ENCODE measurements at regions not wholly inside any gene's neighbourhood (a gene's known extent, or its start where the extent isn't known, plus 50 kb on each side); places are given as distances from the start of the nearest gene placed in this dataset.
"Not testable (repeated sequence)": the region's sequence is repeated elsewhere in the genome, so short reads cannot be mapped to it uniquely, and the experiment has no call there.

DNA sequence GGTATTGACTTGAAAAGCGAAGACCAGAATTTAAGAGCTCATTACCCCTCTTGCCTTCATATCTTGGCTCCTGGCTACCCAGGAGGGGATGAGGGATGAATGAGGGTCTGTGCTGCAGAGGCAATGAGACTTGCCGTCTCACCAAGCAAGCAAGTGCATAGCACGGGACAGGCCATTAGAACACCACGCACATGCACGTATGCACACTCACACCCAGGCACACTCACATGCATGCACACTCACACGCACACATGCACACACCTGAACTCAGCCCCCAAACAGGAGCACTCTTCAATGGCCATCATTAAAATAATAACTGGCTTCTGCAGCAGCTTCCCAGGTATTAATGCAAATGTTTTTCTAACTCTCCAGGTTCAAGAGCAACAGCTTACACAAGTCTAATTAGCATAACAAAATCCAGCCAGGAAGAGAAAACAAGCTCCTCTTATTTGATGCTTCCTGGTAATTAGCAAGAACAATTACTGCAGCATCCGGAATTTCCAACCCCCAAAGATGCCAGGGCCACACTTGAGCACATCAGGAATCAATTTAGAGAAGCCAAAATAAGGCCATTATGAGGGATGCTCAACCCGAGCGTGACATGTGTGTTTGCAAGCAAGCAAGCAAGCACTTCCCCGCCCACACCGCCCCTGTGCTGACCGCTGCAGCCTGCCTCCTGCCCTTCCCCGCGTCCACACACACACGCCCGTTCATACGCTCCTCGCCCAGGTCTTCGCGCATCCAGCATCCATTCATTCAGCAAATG lies 171.6 kb upstream of the TNRC6C start:
- no peak for DNase-seq

DNA sequence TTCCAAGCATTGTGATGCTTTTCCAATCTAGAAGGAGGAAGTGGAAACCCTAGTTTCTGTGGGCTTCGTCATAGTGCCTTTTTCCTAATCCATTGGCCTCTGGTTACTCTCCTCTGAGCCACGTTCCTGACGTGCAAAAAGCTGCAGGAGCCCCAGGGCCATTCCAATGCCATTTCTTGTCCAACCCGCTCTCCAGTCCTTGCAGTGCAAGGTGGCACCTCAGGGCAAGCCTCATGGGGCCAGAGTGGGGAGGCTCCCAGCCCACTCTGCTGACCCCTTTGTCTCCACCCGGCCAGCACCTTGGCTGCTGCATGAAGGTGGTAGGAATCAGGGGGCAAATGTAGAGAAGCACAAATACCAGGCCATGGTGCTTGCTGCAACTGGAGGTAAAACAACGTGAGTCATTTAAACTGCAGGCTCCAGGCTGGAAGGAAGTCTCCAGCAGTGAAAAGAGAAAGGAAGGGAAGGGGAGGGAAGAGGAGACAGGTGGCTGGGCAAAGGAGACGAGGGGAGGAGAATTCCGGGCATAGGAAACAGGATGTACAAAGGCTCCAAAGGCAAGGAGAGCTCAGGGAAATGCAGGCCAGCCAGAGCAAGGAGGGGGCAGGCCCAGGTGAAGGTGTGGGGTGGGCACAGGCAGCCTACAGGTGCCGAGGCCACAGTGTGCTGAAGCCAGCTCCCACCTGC lies 168.2 kb upstream of the TNRC6C start:
- DNase-seq: no peak

DNA sequence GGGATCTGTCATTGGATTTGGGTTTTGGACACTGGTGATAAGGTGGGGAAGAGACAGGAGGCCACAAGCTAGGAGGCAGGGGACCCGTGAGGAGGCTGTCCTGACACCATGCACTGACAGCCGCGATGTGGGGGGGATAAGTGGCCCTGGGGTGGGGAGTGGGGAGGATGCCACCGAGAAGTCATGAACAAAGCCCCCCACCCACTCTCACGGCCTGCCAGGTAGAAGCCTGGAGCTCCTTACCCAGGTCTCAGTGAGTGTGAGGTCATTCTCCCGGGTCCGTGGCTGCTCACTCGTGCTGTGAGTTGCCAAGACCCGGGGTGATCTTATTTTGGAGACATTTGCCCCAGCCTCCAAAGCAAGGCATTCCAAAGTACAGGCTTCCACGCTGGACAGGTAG lies 165.9 kb upstream of the TNRC6C start:
- DNase-seq: no peak

DNA sequence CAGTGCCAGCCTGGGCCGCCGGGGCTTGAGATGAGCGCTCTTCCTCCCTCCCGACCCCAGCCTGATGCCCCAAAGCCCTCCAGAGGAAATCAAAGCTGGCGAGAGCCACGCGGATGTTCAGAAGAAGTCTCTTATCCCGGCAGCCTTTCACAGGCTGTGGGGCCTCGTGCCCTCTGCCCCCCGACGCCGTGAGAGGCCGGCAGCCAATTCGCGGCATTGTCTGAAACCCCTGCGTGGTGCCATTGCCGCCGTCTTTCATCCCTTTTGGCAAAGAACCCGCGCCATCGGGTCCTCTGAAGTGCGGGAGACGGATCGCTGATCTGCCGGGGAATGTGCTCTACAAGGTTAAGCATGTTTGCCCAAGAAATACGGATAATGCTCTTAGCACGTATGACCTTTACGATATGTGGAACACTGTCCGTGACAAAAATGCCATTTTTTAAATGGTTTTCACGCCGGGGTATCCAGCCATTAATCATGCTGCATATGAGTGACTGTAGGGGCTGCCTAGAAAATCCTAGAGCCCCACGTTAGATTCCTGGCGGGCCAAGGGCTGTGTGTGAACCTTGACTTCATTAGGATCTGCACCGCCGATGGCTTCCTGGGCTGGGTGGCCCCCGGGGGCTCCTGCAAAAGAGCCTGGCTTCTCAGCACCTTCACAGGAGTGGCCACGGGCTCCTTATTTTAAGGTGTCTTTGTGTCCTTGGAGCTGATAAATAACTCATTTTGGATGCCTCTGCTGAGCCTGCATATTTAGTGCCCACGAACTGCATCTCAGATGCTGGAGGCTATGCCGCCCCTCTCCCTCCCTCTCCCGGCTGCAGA lies 165.1 kb upstream of the TNRC6C start:
- no peak for DNase-seq

DNA sequence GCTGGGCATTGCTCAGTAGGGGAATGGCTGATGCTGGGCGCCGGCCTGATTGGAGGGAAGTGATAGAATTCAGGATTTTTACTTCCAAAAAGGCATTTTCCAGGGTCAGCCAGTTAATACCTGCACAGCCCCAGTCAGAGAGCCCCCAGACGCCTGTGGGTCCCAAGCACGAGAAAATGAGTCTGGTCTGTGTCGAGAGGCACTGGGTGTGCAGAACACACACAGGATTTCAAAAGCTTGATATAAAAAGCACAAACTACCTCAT lies 164.6 kb upstream of the TNRC6C start:
- no peak for DNase-seq

DNA sequence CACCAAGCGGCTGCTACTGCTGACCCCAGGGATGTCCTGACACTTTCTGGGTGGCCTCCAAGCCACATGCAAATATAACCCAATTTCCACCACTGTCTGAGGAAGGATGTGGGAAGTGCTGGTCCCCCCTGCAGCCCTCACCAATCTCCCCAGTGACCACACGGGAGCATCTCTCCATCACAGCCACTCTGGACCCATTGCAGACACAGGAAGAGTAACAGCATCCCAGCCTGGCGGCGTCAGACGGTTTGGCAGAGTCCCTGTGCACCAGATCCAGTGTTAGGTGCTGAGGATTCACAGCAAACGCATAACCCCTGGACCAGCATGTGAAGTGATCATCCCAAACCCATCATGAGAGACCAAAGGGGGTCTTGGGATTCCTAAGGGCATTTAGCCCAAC lies 163.7 kb upstream of the TNRC6C start:
- DNase-seq: no peak

DNA sequence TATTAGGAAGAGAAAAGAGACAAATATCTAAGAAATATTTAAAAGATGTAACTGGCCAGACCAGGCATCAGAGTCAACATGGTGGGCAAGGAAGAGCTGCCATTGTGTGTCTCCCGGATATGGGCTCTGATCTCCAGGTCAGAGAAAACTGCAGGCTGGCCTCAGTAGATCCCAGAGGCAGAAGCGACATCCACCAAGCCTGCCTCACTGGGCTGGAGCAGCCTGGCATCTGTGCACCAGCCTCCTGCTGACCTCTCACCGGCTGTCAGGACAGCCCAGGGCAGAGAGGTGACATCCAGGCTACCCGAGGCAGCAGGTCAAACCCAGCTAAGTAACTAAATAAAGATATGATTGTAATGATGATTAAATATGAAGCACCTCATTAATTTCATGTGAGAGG lies 162.8 kb upstream of the TNRC6C start:
- DNase-seq: no peak

DNA sequence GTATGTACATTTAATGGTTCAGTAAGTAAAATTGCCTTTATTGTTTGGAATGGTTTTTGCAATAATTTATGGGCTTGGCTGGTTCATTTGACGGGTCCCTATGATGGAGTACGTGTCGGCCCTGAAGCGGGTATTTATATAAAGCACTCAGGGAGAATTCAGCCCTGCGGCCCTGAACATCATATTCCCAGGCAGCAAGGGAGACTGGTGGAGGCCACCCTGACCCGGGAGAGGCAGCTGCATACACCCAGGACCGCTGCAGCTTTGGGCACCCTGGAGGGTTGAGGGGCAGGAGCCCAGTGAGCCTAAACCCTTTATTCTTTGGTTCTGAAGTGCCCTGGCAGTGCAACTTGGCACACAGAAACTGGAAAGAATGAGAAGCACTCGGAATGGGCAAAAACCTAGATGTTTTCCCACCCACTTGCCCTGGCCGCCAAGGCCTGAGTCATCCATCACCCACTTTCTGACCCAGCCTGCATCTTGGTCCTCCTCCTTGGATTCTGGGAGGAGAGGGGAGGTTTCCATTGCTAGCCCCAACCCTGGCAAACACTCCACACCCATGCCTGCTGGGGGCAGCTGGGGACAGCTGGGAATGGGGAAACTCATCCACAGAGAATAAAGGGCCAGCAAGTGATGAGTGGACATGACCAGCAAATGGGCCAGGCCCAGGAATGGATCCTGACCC lies 162.2 kb upstream of the TNRC6C start:
- no peak for DNase-seq

DNA sequence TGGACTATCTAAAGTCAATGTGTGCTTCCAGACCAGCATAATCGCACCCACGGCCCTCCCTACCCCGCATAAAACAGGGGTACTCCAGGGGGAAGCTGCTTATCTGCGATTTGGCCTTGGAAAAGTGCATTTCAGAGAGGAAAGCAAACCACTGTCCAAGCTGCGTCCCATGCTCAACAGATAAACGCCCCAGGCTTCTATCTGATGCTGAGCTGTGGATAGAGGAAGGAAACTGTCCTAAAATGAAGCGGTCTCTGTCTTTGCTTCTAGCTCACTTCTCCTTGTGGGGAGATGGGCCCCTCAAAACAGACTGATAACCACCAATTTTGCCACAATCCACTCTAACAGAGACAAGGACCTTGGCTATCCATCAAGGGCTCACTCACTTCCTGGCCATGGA lies 160.5 kb upstream of the TNRC6C start:
- no peak for DNase-seq

DNA sequence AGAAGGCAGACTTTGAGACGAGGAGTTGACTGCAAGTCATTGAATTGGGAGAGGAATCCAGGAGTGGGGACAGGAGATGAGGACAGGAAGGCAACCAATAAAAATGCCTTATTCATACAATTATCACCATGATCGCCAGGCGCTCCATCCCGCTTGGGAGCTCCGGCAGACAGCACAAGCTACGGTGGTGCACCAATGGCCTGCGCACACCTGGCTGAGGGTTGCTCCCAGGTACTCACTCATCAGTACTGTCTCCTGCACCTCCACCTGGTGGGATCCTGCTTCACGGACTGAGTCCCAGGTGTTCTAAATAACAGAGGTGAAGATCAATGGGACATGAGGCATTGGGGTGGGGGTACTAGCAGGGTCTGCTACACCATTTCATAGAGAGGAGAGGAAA lies 160.0 kb upstream of the TNRC6C start:
- DNase-seq: no peak

DNA sequence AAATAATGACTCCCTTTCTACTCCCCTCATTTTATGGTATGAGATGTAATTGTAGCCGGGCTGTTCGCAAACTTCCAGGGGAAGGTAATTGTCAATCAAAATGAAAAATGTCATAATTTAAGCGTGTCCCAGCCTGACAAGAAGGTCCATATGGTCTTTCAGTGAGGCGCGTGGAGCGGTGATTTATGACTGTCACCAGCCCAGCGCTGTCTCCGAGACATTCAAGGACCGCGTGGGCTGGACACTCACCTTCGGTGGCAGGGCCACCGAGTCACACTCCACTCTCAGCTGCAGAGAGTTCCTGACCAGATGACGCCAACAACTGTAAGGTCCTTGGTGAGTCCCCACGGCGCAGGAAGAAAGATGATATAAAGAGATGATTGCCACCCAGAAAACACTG lies 157.7 kb upstream of the TNRC6C start:
- no peak for DNase-seq

DNA sequence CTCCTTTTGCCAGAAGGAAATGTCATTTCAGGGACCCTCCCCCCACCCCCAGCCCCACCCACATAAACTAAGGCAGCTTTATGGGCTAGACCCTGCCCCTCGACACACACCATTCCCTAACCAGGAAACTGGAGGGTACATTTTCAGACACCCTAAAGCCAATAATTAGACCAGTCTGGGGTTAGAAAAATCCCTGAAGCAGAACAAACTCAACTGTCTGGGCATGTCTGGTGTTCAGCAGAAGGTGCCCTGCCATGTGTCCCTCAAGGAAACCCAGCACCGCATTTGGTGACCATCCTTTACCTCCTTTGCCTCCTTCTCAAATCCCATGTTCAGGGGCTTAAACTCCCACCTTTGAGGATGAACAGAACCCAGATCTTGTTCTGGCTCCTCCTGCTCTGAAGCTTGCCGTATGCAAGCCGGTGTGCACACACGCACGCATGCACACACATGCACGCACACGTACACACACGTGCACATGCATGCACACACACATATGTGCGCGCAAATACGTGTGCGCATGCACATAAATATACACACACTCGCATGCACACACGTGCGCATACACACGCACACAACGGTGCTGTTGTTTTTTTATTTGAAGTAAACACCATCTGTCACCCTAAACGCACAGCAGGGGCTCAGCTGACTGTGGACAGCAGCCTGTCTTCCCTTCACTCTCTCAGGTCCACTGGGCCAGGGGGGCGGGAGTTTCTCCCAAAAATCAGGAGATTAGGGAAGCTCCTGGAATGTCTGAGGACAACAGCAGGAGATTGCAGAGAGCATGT lies 156.8 kb upstream of the TNRC6C start:
- DNase-seq: no peak

DNA sequence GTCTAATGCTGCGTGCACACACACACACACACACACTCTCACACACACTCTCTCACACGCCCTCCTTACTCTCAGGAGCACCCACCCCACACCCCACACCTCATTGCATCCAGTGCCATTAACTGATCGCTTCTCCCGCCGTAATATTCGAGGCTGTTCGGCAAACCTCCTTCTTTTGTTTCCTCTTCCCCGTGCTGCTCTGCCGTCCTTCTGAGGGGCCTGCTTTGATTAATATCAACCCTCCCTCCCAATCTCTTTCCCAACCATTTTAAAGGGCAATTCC lies 156.2 kb upstream of the TNRC6C start:
- DNase-seq: no peak

DNA sequence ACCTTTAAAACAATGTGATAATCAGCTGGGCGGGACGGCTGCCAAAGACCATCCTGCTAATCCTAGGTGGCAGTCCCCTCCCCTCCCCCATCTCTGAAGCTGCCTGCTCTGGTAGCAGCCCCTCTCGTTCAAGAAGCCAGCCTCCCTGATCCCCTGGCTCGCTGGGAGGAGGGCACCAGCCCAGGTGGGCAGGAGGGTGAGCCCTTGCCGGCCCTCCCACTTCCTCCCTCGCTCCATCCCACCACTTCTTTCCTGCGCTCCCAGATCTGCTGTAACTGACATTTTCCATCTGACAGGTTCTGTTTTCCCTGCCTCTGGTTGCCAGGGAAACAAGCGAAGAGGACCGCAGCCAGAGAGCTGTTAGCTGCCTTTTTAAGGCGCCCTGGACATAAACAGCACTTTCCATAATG lies 155.7 kb upstream of the TNRC6C start:
- no peak for DNase-seq

DNA sequence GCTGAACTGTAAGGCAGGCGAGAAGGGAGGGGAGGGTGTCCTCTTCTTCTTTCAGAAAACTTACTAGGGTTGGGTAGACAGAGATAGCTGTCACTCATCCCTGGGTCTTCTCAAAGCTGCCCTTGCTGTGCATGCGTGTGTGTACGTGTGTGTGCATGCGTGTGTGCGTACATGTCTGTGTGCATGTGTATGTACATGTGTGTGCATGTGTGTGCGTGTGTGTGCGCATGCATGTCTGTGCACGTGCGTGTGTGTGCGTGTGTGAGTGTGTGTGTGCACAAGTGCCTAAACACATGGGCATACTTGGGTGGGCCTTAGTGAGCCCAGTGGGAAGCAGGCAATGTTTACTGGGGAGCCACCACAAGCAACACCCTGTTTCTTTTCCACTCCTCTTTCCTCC lies 154.8 kb upstream of the TNRC6C start:
- no peak for DNase-seq

DNA sequence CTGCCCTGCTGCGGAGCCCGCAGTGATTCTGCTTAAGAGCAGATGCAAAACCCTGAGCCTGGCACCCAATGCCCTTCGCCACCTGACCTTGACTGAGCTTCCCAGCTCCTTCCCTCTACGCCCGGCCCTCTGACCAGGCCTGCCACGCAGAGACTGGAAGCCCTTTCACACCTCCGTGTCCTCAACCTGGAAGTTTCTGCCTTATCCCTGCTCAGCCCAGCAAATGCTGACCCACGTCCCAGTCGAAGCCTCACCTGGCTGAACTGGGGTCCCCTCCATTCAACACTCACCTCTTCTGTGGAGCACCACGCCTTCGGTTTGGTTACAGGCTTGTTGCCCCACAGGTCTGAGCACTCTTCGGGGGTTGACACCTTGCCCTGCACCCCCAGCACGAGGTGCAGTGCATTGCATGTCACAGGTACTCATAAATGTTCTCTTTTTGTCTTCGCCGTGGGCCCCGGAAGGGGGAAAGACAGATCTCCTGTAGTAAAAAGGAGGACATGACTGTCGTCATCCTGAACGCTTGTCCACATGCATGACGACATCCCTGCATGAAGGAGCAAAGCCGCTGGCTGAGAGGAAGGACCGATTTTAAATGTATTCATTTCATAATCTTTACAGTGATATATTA lies 153.6 kb upstream of the TNRC6C start:
- DNase-seq: no peak

DNA sequence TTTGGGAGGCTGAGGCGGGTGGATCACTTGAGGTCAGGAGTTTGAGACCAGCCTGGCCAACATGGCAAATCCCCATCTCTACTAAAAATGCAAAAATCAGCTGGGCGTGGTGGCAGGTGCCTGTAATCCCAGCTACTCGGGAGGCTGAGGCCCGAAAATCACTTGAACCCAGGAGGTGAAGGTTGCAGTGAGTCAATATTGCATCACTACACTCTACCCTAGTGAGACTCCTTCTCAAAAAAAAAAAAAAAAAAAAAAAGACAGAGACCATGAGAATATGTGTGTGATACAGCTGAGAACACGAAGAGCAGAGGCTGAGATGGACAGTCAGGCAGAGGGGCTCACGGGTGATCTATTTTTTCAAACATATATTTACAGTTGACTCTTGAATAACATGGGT lies 152.5 kb upstream of the TNRC6C start:
- not testable (repeated sequence) for DNase-seq

DNA sequence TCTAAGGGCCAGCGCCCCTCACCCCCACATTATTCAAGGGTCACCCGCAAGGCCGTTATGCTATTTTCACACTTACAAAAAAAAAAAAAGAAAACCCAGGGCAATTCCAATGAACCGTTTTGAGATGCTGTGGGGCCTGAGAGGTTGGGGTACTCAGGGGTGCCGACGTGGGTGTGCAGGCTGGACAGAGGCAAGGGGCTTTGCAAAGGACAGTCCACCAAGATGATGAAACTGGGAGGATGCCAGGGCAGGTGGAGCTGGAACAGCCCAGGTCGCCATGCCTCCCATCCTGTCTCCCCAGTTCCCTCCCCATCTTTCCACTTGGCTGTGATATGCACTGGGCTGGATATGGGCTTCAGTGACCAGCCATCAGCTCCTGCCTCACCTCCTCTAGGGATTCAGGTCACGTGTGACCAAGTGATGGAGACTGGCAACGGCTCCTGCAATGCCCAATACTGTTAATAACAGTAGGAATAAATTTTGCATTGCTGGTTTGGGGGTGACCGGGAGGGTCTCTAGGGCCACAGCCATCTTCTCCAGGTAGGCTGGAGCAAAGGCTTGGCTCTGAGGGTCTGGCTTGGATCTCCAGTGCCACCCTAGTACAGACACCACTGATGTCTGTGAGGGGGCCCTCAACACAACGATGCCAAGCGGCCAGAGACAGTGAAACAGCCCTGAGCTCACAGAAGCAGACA lies 151.3 kb upstream of the TNRC6C start:
- DNase-seq: no peak

DNA sequence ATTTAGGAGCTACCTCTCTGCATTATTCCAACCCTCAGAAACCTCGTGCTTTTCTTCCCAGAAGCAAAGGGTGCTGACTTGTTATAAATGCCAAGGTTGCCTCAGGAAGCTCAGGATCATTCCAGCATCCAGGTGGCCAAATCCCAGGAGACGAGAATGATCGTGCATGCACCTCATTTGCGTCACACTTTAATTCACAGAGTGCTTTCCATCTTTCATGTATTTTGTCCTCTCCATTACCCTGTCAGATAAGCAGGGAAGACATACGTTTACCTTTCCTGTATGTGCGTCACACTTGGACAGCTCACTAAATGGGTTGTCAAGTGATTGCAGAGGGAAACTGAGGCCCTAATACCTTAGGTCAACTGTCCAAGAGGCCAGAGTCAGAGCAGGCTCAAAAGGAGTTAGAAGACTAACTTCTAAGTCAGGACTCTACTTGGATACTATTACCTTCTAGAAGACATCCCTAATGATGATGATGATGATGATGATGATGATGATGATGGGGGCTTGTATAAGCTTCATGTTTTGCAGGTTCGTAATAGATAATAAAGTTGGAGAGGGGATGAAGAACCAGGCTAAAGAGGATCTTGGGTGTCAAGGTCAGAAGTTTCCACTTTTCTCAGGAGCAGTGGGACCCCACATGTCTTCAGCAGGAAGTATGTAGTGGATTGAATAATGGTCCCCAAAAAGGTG lies 150.6 kb upstream of the TNRC6C start:
- no peak for DNase-seq

DNA sequence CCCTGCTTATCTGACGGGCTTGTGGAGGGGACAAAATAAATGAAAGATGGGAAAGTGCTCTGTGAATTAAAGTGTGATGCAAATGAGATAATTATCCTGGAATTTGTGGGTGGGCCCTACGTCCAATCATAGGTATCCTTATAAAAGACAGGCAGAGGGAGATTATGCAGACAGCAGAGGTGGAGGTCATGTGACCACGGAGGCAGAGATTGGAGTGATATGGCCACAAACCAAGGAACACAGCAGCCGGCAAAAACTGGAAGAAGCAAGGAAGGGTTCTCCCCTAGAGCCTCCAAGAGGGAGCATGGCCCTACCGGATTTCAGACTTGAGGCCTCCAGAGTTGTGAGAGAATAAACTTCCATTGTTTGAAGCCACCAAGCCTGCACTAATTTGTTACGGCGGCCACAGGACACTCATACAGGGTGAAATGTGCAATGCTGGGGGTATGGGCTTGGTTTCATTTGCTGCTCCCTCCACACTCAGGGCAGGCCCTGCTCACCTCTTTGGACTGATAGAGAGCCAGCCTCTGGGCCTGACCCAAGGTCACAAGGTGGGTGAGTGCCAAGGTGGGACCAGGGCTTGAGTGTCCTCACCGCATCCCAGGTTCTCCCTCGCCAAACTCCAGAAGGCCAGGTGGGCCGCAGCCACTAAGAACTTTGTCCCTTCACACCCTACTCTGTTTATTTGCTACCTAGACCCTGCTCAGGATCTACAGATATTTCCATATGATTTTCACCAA lies 149.6 kb upstream of the TNRC6C start:
- no peak for DNase-seq

DNA sequence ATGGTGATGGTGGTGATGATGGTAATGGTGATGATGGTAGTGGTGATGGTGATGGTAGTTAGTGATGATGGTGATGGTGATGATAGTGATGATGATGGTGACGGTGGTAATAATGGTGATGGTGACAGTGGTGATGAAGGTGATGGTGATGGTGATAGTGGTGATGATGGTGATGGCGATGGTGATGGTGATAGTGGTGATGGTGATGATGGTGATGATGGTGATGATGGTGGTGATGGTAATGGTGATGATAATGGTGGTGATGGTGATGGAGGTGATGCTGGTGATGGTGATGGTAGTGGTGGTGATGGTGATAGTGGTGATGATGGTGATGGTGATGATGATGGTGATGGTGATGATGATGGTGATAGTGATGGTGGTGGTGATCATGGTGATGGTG lies 148.7 kb upstream of the TNRC6C start:
- DNase-seq: no peak

Measured in CD4-positive, alpha-beta T cell treated with Interleukin-1 beta for 1 hour (primary cell).